ENCODE measurements at regions not wholly inside any gene's neighbourhood (a gene's known extent, or its start where the extent isn't known, plus 50 kb on each side); places are given as distances from the start of the nearest gene placed in this dataset.
A peak's percentile ranks its signal among the peaks of the same experiment; 100 is the strongest.

DNA sequence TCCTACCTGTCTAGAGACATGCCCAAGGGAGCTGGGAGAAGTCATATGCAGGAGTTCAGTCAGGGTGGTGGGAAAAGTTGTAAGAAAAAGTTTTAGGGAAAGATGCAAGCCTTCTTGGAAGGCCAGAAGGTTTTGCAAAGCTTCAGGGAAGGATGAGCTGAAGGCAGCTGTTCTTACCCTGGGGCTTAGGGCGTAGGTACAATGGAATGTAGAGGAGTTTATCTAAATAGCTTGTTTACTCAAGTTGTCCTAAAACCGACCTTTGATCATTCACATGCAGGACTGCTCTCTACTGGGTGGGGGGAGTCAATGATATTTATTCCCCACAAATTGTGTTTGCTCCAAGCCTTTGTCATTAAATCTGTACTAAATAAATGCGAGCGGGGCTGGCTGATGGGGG lies 277.0 kb downstream of the CRPPA start:
- TF ChIP-seq, protein P1, sequence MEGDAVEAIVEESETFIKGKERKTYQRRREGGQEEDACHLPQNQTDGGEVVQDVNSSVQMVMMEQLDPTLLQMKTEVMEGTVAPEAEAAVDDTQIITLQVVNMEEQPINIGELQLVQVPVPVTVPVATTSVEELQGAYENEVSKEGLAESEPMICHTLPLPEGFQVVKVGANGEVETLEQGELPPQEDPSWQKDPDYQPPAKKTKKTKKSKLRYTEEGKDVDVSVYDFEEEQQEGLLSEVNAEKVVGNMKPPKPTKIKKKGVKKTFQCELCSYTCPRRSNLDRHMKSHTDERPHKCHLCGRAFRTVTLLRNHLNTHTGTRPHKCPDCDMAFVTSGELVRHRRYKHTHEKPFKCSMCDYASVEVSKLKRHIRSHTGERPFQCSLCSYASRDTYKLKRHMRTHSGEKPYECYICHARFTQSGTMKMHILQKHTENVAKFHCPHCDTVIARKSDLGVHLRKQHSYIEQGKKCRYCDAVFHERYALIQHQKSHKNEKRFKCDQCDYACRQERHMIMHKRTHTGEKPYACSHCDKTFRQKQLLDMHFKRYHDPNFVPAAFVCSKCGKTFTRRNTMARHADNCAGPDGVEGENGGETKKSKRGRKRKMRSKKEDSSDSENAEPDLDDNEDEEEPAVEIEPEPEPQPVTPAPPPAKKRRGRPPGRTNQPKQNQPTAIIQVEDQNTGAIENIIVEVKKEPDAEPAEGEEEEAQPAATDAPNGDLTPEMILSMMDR (IDR thresholded peaks at IDR 0.05; ENCODE audit: poor library complexity, severe bottlenecking) = no peak
- Histone ChIP-seq H3K4me3 (ENCODE audit: severe bottlenecking) (no peak overlapping the region), H3K27ac (ENCODE audit: poor library complexity, severe bottlenecking) (no peak overlapping the region), H3K36me3 (ENCODE audit: low read depth) (no peaks in the 10 kb centered on the region), H3K27me3 (ENCODE audit: insufficient read depth, poor library complexity, severe bottlenecking) (no peaks in the 10 kb centered on the region), H3K4me1 (ENCODE audit: insufficient read depth, poor library complexity, severe bottlenecking) (no peaks in the 10 kb centered on the region), H3K9me3 (ENCODE audit: severe bottlenecking) (no peaks in the 10 kb centered on the region)
- DNase-seq (ENCODE audit: low spot score) = no peak
- no peak for ATAC-seq (ENCODE audit: low read depth)

DNA sequence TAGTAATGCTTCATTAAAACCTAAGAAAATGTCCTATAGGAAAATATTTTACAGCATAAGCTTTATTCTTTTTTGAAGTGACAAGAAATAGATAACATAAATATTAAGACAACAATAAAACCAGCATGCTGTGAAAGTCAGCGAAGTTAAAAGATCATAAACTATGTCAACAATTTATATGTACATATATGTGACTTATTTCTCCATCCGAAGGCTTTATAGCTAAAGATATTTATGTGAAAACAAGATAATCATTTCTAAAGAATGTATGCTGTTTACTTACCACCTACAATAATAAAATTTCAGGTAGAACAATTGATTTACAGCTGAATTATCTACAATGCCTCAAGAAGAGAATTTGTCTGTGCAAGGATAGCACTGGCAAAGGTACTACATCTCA lies 283.4 kb downstream of the CRPPA start:
- H3K4me3 ChIP-seq (ENCODE audit: severe bottlenecking) = no peak overlapping the region
- H3K9me3 ChIP-seq (ENCODE audit: severe bottlenecking) = no peaks in the 10 kb centered on the region
- no peaks in the 10 kb centered on the region for H3K27me3 ChIP-seq (ENCODE audit: insufficient read depth, poor library complexity, severe bottlenecking)
- no peaks in the 10 kb centered on the region for H3K36me3 ChIP-seq (ENCODE audit: low read depth)
- ATAC-seq (ENCODE audit: low read depth) = no peak
- H3K4me1 ChIP-seq (ENCODE audit: insufficient read depth, poor library complexity, severe bottlenecking) = no peaks in the 10 kb centered on the region
- no peak overlapping the region for H3K27ac ChIP-seq (ENCODE audit: poor library complexity, severe bottlenecking)
- DNase-seq (ENCODE audit: low spot score) = no peak
- TF ChIP-seq, protein P1 (IDR thresholded peaks at IDR 0.05; ENCODE audit: poor library complexity, severe bottlenecking) = no peak

DNA sequence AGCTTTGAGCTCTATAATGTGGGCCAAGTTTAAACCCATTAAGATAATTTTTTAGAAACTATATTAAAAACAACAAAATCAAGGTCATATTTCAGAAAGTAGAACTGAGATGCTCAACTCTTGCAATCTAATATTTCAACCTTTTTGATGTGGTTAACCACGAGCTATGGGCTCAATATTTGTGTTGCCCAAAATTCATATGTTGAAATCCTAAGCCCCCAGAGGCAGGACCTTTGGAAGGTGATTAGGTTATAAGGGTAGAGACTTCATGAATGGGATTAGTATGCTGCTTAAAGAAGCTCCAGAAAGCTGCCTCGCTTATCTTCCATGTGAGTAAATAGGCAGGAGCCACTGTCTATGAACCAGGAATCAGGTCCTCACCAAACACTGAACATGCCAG lies 284.4 kb downstream of the CRPPA start:
- Histone ChIP-seq H3K27ac (ENCODE audit: poor library complexity, severe bottlenecking) (no peak overlapping the region), H3K36me3 (ENCODE audit: low read depth) (no peaks in the 10 kb centered on the region), H3K4me3 (ENCODE audit: severe bottlenecking) (no peak overlapping the region), H3K4me1 (ENCODE audit: insufficient read depth, poor library complexity, severe bottlenecking) (no peaks in the 10 kb centered on the region), H3K9me3 (ENCODE audit: severe bottlenecking) (no peaks in the 10 kb centered on the region), H3K27me3 (ENCODE audit: insufficient read depth, poor library complexity, severe bottlenecking) (no peaks in the 10 kb centered on the region)
- DNase-seq (ENCODE audit: low spot score) = no peak
- TF ChIP-seq, protein P1 (IDR thresholded peaks at IDR 0.05; ENCODE audit: poor library complexity, severe bottlenecking) = no peak
- no peak for ATAC-seq (ENCODE audit: low read depth)

DNA sequence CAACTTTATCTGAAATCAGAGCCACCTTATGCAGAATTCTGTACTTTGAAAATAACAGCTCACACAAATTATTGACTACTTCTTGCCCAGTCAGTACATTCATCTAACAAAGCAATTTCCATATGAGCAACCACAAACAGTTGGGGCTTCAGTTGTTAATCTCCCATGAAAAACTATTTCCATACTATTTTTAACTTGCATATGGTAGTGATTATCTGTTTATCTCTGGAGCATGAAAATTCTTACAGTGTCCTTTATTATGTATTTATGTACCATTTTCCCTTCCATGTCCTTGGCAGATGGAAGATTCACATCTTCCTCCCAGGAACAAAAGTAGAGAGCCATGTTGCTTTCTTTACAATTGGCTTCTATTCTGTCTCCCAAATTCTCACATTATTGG lies 285.7 kb downstream of the CRPPA start:
- DNase-seq (ENCODE audit: low spot score) (no peak), ATAC-seq (ENCODE audit: low read depth) (no peak)
- Histone ChIP-seq H3K4me3 (ENCODE audit: severe bottlenecking) (no peak overlapping the region), H3K27ac (ENCODE audit: poor library complexity, severe bottlenecking) (no peak overlapping the region), H3K9me3 (ENCODE audit: severe bottlenecking) (no peaks in the 10 kb centered on the region), H3K27me3 (ENCODE audit: insufficient read depth, poor library complexity, severe bottlenecking) (no peaks in the 10 kb centered on the region), H3K36me3 (ENCODE audit: low read depth) (no peaks in the 10 kb centered on the region), H3K4me1 (ENCODE audit: insufficient read depth, poor library complexity, severe bottlenecking) (peaks cover 5% of the 10 kb centered on the region)
- TF ChIP-seq, protein P1 (IDR thresholded peaks at IDR 0.05; ENCODE audit: poor library complexity, severe bottlenecking) = no peak

DNA sequence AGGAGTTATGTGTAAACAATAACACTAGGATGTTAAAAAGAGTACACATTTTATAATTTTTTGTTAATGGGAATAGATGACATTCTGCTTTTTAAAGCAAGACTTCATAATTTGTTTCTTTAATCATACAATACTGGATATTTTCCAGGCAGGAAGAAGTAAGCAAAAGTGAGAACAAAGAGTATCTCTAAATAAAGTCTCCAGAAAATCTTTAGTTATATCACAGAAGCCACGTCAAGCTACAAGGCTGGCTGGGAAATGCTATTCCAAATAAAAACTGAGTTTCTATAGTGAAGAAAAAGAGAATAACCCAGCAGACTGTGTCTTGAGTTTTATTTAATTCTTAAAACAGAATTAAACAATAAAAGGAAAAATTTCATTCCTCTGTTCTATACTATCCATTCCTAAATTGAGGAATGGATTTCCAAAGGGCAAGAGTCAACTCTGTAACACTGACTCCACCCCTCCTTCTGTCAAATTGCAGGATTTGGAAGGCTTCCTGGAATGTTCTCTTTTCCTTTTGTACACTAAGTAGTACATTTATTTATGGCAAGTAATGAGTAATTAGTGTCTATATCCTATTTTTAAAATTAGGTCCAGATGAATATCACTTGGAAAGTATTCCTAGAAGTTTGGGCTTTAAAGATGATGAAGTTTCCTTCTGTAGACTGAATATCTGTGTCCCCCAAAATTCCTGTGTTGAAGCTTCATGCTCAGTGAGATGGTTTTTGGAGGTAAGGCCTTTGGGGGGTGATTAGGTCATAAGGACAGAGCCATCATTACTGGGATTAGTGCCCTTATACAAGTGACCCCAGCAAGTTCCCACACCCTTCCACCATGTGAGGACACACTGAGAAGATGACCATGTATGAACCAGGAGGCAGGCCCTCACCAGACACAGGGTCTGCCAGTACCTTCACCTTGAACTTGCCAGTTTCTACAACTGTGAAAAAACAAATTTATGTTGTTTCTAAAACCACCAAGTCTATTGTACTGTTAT lies 290.9 kb downstream of the CRPPA start:
- peaks cover 2% of the 10 kb centered on the region for H3K9me3 ChIP-seq (ENCODE audit: severe bottlenecking)
- TF ChIP-seq, protein P1 (IDR thresholded peaks at IDR 0.05; ENCODE audit: poor library complexity, severe bottlenecking) = no peak
- no peaks in the 10 kb centered on the region for H3K36me3 ChIP-seq (ENCODE audit: low read depth)
- H3K4me1 ChIP-seq (ENCODE audit: insufficient read depth, poor library complexity, severe bottlenecking) = peaks cover 25% of the 10 kb centered on the region
- no peak for DNase-seq (ENCODE audit: low spot score)
- no peak for ATAC-seq (ENCODE audit: low read depth)
- H3K4me3 ChIP-seq (ENCODE audit: severe bottlenecking) = no peak overlapping the region
- H3K27me3 ChIP-seq (ENCODE audit: insufficient read depth, poor library complexity, severe bottlenecking) = no peaks in the 10 kb centered on the region
- H3K27ac ChIP-seq (ENCODE audit: poor library complexity, severe bottlenecking) = peak overlapping the region; percentile 96
